ENCODE measurements at regions not wholly inside any gene's neighbourhood (a gene's known extent, or its start where the extent isn't known, plus 50 kb on each side); places are given as distances from the start of the nearest gene placed in this dataset.
A peak's percentile ranks its signal among the peaks of the same experiment; 100 is the strongest.

- peak overlapping the region in 2 of 5 donors; percentile 0 to 52 for H3K27ac ChIP-seq
- 95 to 100% (median 97%) methylated on average over 5 of the region's 5 CpGs for WGBS, 5 donors
- intact Hi-C loops (cut with DNase I; ENCODE audit: low total_unique reads): no loop called here
Observed at GRCh38 chr6:14742680-14743079, 503.2 kb upstream of the JARID2 start.

GRCh38 chr6:14743144-14743473, 502.8 kb upstream of the JARID2 start:
- 68 to 98% (median 88%) methylated on average over 2 of the region's 2 CpGs for WGBS, 5 donors
- no peak for DNase-seq
- Histone ChIP-seq H3K27me3 (no peaks in the 10 kb centered on the region), H3K4me1 (peaks cover 0 to 6% (median 0%) of the 10 kb centered on the region in 4 donors), H3K4me3 (no peak overlapping the region), H3K36me3 (no peaks in the 10 kb centered on the region), H3K27ac (peak overlapping the region in 3 of 5 donors; percentile 0 to 52 (median 12)), H3K9me3 (no peaks in the 10 kb centered on the region)
- TF ChIP-seq POLR2A (IDR thresholded peaks at IDR 0.05) (no peak), CTCF (IDR thresholded peaks at IDR 0.05) (no peak), EP300 (IDR thresholded peaks at IDR 0.05) (no peak), POLR2AphosphoS5 (IDR thresholded peaks at IDR 0.05) (no peak)
- intact Hi-C loops (cut with DNase I; ENCODE audit: low total_unique reads): no loop called here

More at GRCh38 chr6:14742680-14743079, 503.2 kb upstream of the JARID2 start:
- Histone ChIP-seq H3K27me3 (no peaks in the 10 kb centered on the region), H3K4me3 (no peak overlapping the region), H3K9me3 (no peaks in the 10 kb centered on the region), H3K36me3 (no peaks in the 10 kb centered on the region), H3K4me1 (peaks cover 0 to 6% (median 0%) of the 10 kb centered on the region in 4 donors)
- no peak for DNase-seq
- TF ChIP-seq EP300 (IDR thresholded peaks at IDR 0.05): no peak
- no peak for TF ChIP-seq CTCF (IDR thresholded peaks at IDR 0.05)
- no peak for TF ChIP-seq POLR2A (IDR thresholded peaks at IDR 0.05)
- TF ChIP-seq POLR2AphosphoS5 (IDR thresholded peaks at IDR 0.05): no peak

GRCh38 chr6:14743474-14744211, 502.2 kb upstream of the JARID2 start:
- 55 to 69% (median 63%) methylated on average over 7 of the region's 7 CpGs for WGBS, 5 donors
- TF ChIP-seq CTCF (IDR thresholded peaks at IDR 0.05) (no peak), POLR2A (IDR thresholded peaks at IDR 0.05) (no peak), EP300 (IDR thresholded peaks at IDR 0.05) (no peak), POLR2AphosphoS5 (IDR thresholded peaks at IDR 0.05) (no peak)
- Histone ChIP-seq H3K4me1 (peaks cover 0 to 6% (median 0%) of the 10 kb centered on the region in 4 donors), H3K9me3 (no peaks in the 10 kb centered on the region), H3K36me3 (no peaks in the 10 kb centered on the region), H3K4me3 (no peak overlapping the region), H3K27me3 (no peaks in the 10 kb centered on the region), H3K27ac (peak overlapping the region in 3 of 5 donors; percentile 12 to 52 (median 51))
- peak; percentile 66 to 71 for DNase-seq
- intact Hi-C loops (cut with DNase I; ENCODE audit: low total_unique reads): no loop called here

GRCh38 chr6:14744212-14744556, 501.7 kb upstream of the JARID2 start:
- Histone ChIP-seq H3K4me3 (no peak overlapping the region), H3K9me3 (no peaks in the 10 kb centered on the region), H3K4me1 (peaks cover 0 to 6% (median 0%) of the 10 kb centered on the region in 4 donors), H3K27me3 (no peaks in the 10 kb centered on the region), H3K27ac (peak overlapping the region in 3 of 5 donors; percentile 47 to 52 (median 51)), H3K36me3 (no peaks in the 10 kb centered on the region)
- no peak for TF ChIP-seq POLR2AphosphoS5 (IDR thresholded peaks at IDR 0.05)
- TF ChIP-seq POLR2A (IDR thresholded peaks at IDR 0.05): no peak
- TF ChIP-seq EP300 (IDR thresholded peaks at IDR 0.05): no peak
- TF ChIP-seq CTCF (IDR thresholded peaks at IDR 0.05): no peak
- DNase-seq: no peak
- WGBS, 5 donors: 83 to 91% (median 84%) methylated on average over 3 of the region's 3 CpGs
- intact Hi-C loops (cut with DNase I; ENCODE audit: low total_unique reads): no loop called here
